NCI-H82 (cell line): ENCODE measurements at regions not wholly inside any gene's neighbourhood (a gene's known extent, or its start where the extent isn't known, plus 50 kb on each side); places are given as distances from the start of the nearest gene placed in this dataset.

Experiments
- DNase-seq: peaks from one replicate; lab custom pipeline; 2025; lab: John Stamatoyannopoulos, UW

- DNase-seq = no peak
Measured at GRCh38 chr13:74043237-74043636, 91.0 kb downstream of the KLF12 start.

- DNase-seq = peak; percentile 89
Measured at GRCh38 chr13:74040200-74040599, 94.0 kb downstream of the KLF12 start.

- DNase-seq = no peak
Measured at GRCh38 chr13:74039667-74040066, 94.5 kb downstream of the KLF12 start.

GRCh38 chr13:74039154-74039553, 95.0 kb downstream of the KLF12 start:
- no peak for DNase-seq

GRCh38 chr13:74037762-74038161, 96.4 kb downstream of the KLF12 start:
- DNase-seq = no peak

- DNase-seq = no peak
Measured at GRCh38 chr13:74036373-74036772, 97.8 kb downstream of the KLF12 start.

- no peak for DNase-seq
Measured at GRCh38 chr13:74035896-74036295, 98.3 kb downstream of the KLF12 start.

- DNase-seq = no peak
Measured at GRCh38 chr13:74032325-74032724, 101.9 kb downstream of the KLF12 start.

- no peak for DNase-seq
Measured at GRCh38 chr13:74027161-74027779, 106.9 kb downstream of the KLF12 start.

- DNase-seq = no peak
Measured at GRCh38 chr13:74026753-74027152, 107.5 kb downstream of the KLF12 start.

- no peak for DNase-seq
Measured at GRCh38 chr13:74025369-74025768, 108.8 kb downstream of the KLF12 start.

GRCh38 chr13:74024856-74025255, 109.3 kb downstream of the KLF12 start:
- no peak for DNase-seq

GRCh38 chr13:74024314-74024713, 109.9 kb downstream of the KLF12 start:
- DNase-seq = no peak

GRCh38 chr13:74023484-74023883, 110.7 kb downstream of the KLF12 start:
- no peak for DNase-seq

- DNase-seq = no peak
Measured at GRCh38 chr13:74021505-74021904, 112.7 kb downstream of the KLF12 start.

- DNase-seq = no peak
Measured at GRCh38 chr13:74018062-74018431, 116.2 kb downstream of the KLF12 start.

GRCh38 chr13:74017301-74018061, 116.7 kb downstream of the KLF12 start:
- DNase-seq = no peak

- peak; percentile 27 for DNase-seq
Measured at GRCh38 chr13:74015137-74015536, 119.1 kb downstream of the KLF12 start.

GRCh38 chr13:74009100-74009668, 125.0 kb downstream of the KLF12 start:
- DNase-seq = no peak

GRCh38 chr13:74006666-74007065, 127.5 kb downstream of the KLF12 start:
- DNase-seq = no peak

GRCh38 chr13:74005320-74006157, 128.7 kb downstream of the KLF12 start:
- DNase-seq = no peak

- DNase-seq = no peak
Measured at GRCh38 chr13:74004109-74004508, 130.1 kb downstream of the KLF12 start.

- DNase-seq = no peak
Measured at GRCh38 chr13:74003374-74003773, 130.8 kb downstream of the KLF12 start.
